C4-2B (cell line): ENCODE measurements at regions not wholly inside any gene's neighbourhood (a gene's known extent, or its start where the extent isn't known, plus 50 kb on each side); places are given as distances from the start of the nearest gene placed in this dataset.

Experiments
- H3K27ac ChIP-seq: fragments of 450-650 bp; 2 replicates; pipeline ENCODE4 v1.5.1; 2017
- CTCF ChIP-seq: fragments of 450-650 bp; conservative IDR thresholded peaks from 2 replicates; pipeline ENCODE4 v1.5.1; 2017; ENCODE audit warnings: mild to moderate bottlenecking
- ZFX ChIP-seq: fragments of 450-650 bp; IDR thresholded peaks from 2 replicates; pipeline ENCODE4 v1.6.1; 2017

- TF ChIP-seq CTCF (no peak), ZFX (no peak)
- no peak overlapping the region for H3K27ac ChIP-seq
These were observed 81.1 kb downstream of the EFNB1 start for GRCh38 chrX:68909945-68910344.

GRCh38 chrX:68908071-68908470 lies 79.2 kb downstream of the EFNB1 start:
- TF ChIP-seq ZFX, result no peak
- TF ChIP-seq CTCF, result no peak

GRCh38 chrX:68902706-68903504 lies 74.1 kb downstream of the EFNB1 start:
- TF ChIP-seq CTCF, result no peak
- no peak for TF ChIP-seq ZFX
- H3K27ac ChIP-seq, result no peak overlapping the region

More at GRCh38 chrX:68908071-68908470, 79.2 kb downstream of the EFNB1 start:
- H3K27ac ChIP-seq, result no peak overlapping the region

GRCh38 chrX:68901519-68901918 lies 72.7 kb downstream of the EFNB1 start:
- H3K27ac ChIP-seq, result no peak overlapping the region
- TF ChIP-seq ZFX, result no peak
- TF ChIP-seq CTCF, result no peak

- H3K27ac ChIP-seq, result no peak overlapping the region
- TF ChIP-seq ZFX, result no peak
- no peak for TF ChIP-seq CTCF
These were observed 69.8 kb downstream of the EFNB1 start for GRCh38 chrX:68898598-68898997.

- no peak for TF ChIP-seq ZFX
- no peak for TF ChIP-seq CTCF
These were observed 68.5 kb downstream of the EFNB1 start for GRCh38 chrX:68897118-68897945.

GRCh38 chrX:68896581-68896980 lies 67.8 kb downstream of the EFNB1 start:
- no peak overlapping the region for H3K27ac ChIP-seq
- TF ChIP-seq CTCF (no peak), ZFX (no peak)

More at GRCh38 chrX:68897118-68897945, 68.5 kb downstream of the EFNB1 start:
- H3K27ac ChIP-seq, result no peak overlapping the region
